T-helper 2 cell treated with Interferon-gamma antibody and Interleukin-4, amounts not matched to agents 5 μg/mL and 100 μg/mL, for 36 hours (primary cell): ENCODE measurements at regions not wholly inside any gene's neighbourhood (a gene's known extent, or its start where the extent isn't known, plus 50 kb on each side); places are given as distances from the start of the nearest gene placed in this dataset.

Experiments
- DNase-seq: peaks from one replicate; pipeline ENCODE4 v3.0.0; 2021; ENCODE audit warnings: low spot score
- H3K27ac Mint-ChIP-seq: one replicate; pipeline ENCODE4 v1.8.0; 2021; ENCODE audit warnings: mild to moderate bottlenecking, mixed read lengths
- H3K27me3 Mint-ChIP-seq: one replicate; pipeline ENCODE4 v1.8.0; 2021; ENCODE audit warnings: low read depth, mixed read lengths
- H3K36me3 Mint-ChIP-seq: one replicate; pipeline ENCODE4 v1.8.0; 2021; ENCODE audit warnings: low read depth, mixed read lengths
- H3K4me1 Mint-ChIP-seq: one replicate; pipeline ENCODE4 v1.8.0; 2021; ENCODE audit warnings: low read depth, mixed read lengths
- H3K4me3 Mint-ChIP-seq: one replicate; pipeline ENCODE4 v1.8.0; 2022; ENCODE audit warnings: mild to moderate bottlenecking, moderate library complexity, mixed read lengths
- H3K9me3 Mint-ChIP-seq: one replicate; pipeline ENCODE4 v1.8.0; 2021; ENCODE audit warnings: mixed read lengths

DNA sequence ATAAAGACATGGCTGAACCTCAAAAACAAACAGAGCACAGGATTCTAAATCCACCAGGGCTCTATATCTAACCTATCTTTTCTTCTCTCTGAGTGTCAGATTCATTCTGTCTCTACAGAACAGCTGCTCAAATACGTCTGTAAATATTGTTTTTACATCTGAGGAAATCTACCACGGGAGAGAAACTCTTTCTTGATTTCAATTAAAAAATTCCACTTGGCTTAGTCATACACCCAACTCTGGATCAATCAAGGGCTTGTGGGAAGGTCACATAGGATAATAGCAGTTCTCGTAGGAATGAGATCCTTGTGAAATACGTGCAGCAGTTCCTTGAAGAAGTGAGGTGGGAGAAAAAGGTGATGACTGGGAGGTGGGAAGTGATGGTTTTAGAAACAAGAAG lies 1355.7 kb upstream of the ADGRL2 start:
- Mint-ChIP-seq H3K9me3 (peaks cover 15% of the 10 kb centered on the region), H3K27me3 (no peaks in the 10 kb centered on the region), H3K4me1 (no peaks in the 10 kb centered on the region), H3K4me3 (no peak overlapping the region), H3K36me3 (no peaks in the 10 kb centered on the region), H3K27ac (no peak overlapping the region)
- DNase-seq: no peak

DNA sequence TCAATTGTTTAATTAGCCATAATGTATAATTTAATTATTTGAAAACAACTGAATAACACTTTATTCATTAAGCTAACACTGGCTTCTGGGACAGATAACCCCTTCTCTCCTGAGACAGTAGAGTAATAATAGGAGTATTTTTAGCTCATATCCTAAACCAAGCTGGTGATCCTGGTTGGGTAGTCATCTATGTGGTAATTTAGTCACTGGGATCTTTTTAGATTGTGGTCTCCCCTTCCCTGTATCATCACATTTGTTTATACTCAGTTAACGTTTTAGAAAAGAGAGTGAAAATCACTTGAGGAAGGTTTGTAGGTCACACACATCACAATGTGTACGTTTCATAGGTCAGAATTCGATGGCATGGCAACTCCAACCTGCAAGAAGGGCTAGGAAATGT lies 1356.6 kb upstream of the ADGRL2 start:
- Mint-ChIP-seq H3K4me1 (no peaks in the 10 kb centered on the region), H3K4me3 (no peak overlapping the region), H3K27ac (no peak overlapping the region), H3K9me3 (peaks cover 15% of the 10 kb centered on the region), H3K27me3 (no peaks in the 10 kb centered on the region), H3K36me3 (no peaks in the 10 kb centered on the region)
- DNase-seq: no peak

DNA sequence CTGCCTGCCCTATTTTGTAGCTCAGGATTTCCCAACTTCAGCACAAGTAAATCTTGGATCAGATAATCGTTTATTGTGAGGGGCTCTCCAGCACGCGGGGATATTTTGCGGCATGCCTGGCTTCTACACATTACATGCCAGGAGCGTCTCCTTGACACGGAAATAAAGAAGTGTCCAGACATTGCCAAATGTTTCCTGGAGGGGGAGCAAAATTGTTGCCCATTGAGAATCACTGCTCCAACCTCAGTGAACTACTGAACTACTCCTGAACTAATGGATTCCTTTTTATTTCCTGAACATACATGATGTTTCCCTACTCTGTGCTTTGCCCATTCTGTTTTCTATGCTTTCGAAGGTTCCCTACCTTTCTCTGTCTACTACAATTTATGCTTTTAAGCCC lies 1359.1 kb upstream of the ADGRL2 start:
- H3K27ac Mint-ChIP-seq: no peak overlapping the region
- no peak for DNase-seq
- H3K4me1 Mint-ChIP-seq: no peaks in the 10 kb centered on the region
- no peak overlapping the region for H3K4me3 Mint-ChIP-seq
- no peaks in the 10 kb centered on the region for H3K27me3 Mint-ChIP-seq
- H3K9me3 Mint-ChIP-seq: peaks cover 15% of the 10 kb centered on the region
- H3K36me3 Mint-ChIP-seq: no peaks in the 10 kb centered on the region

DNA sequence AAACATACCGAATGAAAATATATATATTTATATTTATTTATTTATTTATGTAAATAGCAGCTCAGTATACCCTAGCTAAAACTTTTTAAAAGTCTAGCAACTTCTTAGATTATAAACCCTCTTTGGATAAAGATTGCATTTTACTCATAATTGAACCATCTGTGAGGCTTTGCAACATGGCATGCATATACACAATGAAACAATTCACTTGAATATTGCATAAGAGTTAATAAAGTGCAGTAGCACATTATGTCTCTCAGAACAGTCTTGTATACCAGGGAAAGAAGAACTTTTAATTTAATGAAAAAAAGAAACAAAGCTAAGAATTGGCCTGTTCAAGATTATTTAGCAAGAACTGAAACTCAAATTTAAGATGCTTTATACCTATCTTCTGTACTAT lies 1363.9 kb upstream of the ADGRL2 start:
- H3K4me1 Mint-ChIP-seq: no peaks in the 10 kb centered on the region

DNA sequence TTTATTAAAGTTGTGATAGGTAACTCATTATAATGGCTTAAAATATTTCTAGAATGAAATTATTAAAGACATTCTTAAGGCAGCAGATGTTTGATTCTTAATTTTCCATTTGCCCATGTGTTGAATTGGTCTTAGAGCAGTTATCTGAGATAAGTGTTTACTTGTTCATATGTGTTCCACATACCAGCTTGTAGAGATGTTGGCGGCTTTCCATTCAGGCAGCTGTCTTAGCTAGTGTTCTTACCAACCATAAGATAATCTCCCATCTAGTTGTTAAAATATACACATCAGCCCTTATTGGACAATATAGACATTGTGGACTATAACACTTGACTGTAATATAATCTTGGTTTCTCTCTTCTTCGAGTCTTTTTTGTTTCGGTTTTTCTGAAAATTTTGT lies 1372.9 kb upstream of the ADGRL2 start:
- no peaks in the 10 kb centered on the region for H3K27me3 Mint-ChIP-seq
- DNase-seq: no peak
- H3K4me1 Mint-ChIP-seq: no peaks in the 10 kb centered on the region
- no peak overlapping the region for H3K27ac Mint-ChIP-seq
- no peak overlapping the region for H3K4me3 Mint-ChIP-seq
- H3K36me3 Mint-ChIP-seq: no peaks in the 10 kb centered on the region
- H3K9me3 Mint-ChIP-seq: peaks cover 33% of the 10 kb centered on the region

More for the DNA sequence above, 1363.9 kb upstream of the ADGRL2 start:
- Mint-ChIP-seq H3K9me3 (peaks cover 22% of the 10 kb centered on the region), H3K27me3 (no peaks in the 10 kb centered on the region), H3K4me3 (no peak overlapping the region), H3K36me3 (no peaks in the 10 kb centered on the region), H3K27ac (no peak overlapping the region)
- no peak for DNase-seq

DNA sequence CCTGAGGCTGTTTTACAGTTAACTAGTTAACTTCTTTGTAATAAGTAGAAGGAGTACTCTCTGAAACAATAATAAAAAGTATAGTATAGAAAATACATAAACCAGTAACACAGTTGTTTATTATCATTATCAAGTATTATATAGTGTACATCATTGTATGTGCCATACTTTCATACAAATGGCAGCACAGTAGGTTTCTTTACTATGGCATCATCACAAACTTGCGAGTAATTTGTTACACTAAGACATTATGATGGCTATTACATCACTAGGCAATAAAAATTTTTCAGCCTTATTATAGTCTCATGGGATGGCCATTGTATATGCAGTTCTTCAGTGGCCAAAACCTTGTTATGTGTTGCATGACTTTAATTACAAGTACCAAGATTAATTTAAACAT lies 1376.5 kb upstream of the ADGRL2 start:
- H3K27ac Mint-ChIP-seq: no peak overlapping the region
- H3K4me1 Mint-ChIP-seq: no peaks in the 10 kb centered on the region
- no peak overlapping the region for H3K4me3 Mint-ChIP-seq
- no peaks in the 10 kb centered on the region for H3K27me3 Mint-ChIP-seq
- no peak for DNase-seq
- H3K36me3 Mint-ChIP-seq: no peaks in the 10 kb centered on the region
- H3K9me3 Mint-ChIP-seq: peaks cover 5% of the 10 kb centered on the region

DNA sequence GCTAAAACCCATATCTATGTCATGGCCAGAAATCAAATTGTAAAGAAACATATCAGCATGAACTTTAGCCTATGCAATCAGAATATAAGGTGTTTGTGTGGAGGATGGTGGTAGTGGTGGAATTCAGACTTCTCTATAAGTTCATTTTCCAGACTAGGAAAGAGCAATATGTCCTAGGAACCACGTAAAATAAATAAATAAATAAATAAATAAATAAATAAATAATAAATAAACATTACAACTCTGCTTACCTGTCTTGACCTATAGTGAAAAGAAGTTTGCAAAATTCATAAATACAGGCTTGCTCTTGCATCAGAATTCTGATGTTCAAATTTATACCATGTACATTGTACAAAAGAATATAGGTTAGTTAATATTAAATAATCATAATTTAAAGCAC lies 1382.6 kb upstream of the ADGRL2 start:
- DNase-seq: no peak
- Mint-ChIP-seq H3K27ac (no peak overlapping the region), H3K9me3 (peaks cover 22% of the 10 kb centered on the region)

DNA sequence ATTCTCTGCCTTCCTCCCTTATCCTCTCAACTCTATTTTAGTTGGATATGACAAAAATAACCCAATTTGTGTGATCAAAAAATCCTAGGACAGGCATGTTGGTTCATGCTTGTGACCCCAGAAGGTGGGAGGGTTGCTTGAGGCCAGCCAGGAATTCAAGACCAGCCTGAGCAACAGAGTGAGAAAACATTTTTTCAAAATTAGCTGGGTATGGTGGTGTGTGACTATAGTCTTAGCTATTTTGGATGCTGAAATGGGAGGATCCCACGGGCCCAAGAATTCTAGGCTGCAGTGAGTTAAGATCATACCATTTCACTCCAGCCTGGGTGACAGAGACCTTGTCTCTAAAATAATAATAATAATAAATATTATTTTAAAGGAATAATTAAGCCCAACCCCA lies 1383.1 kb upstream of the ADGRL2 start:
- H3K27me3 Mint-ChIP-seq: no peaks in the 10 kb centered on the region
- no peak overlapping the region for H3K4me3 Mint-ChIP-seq
- no peaks in the 10 kb centered on the region for H3K36me3 Mint-ChIP-seq
- H3K4me1 Mint-ChIP-seq: no peaks in the 10 kb centered on the region
- H3K9me3 Mint-ChIP-seq: peaks cover 22% of the 10 kb centered on the region
- H3K27ac Mint-ChIP-seq: no peak overlapping the region
- no peak for DNase-seq

More for the DNA sequence above, 1382.6 kb upstream of the ADGRL2 start:
- Mint-ChIP-seq H3K4me3 (no peak overlapping the region), H3K4me1 (no peaks in the 10 kb centered on the region), H3K27me3 (no peaks in the 10 kb centered on the region), H3K36me3 (no peaks in the 10 kb centered on the region)

DNA sequence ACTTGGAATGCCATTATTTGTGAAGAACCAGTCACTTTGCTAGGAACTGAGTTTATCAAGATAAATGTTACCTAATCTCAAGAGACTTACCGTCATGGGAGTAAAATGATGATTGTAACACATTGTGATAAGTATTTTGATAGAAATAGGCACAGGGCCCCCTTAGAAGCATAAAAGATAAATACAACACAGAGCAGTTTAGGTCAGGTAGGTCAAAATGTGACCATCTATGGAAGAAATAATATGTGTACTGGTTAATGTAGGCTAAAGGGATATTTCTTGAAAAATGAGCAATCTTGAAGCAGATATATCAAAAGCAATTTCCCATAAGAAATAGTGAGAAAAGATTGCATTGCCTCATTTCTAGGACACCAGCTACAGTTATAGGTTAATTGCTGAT lies 1386.8 kb upstream of the ADGRL2 start:
- DNase-seq: no peak
- Mint-ChIP-seq H3K4me1 (no peaks in the 10 kb centered on the region), H3K36me3 (no peaks in the 10 kb centered on the region), H3K27me3 (no peaks in the 10 kb centered on the region), H3K27ac (no peak overlapping the region), H3K4me3 (no peak overlapping the region), H3K9me3 (peaks cover 37% of the 10 kb centered on the region)

DNA sequence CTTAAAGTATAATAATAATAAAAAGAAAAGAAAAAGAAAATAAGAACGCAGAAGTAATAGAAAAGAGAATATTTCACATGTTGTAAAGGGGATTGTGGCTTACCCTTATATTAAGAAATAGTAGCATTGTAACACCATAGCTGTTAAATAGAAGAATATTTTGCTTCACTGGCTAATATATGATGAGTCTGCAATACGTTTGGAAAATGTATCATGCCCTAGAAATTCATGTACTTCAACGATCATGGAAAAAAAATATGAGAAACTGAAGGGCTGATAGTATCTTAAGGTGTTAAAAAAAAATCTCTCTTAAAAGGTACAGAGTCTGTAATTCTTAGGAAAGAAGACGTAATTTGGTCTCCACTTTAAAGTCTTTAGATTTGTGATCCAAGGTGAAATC lies 1390.5 kb upstream of the ADGRL2 start:
- no peaks in the 10 kb centered on the region for H3K4me1 Mint-ChIP-seq

DNA sequence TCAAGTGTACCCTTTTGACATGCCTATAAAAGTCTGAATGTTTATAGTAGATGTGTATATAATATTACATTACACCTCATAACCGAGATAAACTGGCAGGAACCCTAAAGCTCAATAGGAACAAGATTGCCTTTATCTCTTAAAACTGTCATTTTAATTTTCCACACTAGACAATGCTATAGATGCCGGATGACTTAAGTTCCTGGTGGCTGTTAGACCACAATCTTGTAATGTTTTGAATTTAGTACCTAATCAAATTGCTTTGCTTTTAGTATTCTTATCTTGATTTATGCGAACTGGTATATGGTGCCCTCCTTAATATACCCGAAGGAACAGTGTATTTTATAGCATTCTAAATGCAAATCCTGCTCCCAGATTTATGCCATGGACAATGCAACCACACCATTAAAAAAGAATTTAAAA lies 1397.0 kb upstream of the ADGRL4 start:
- no peaks in the 10 kb centered on the region for H3K4me1 Mint-ChIP-seq
- H3K4me3 Mint-ChIP-seq: no peak overlapping the region
- H3K27me3 Mint-ChIP-seq: no peaks in the 10 kb centered on the region
- H3K36me3 Mint-ChIP-seq: no peaks in the 10 kb centered on the region
- H3K27ac Mint-ChIP-seq: no peak overlapping the region
- no peak for DNase-seq
- H3K9me3 Mint-ChIP-seq: peaks cover 11% of the 10 kb centered on the region

More for the DNA sequence above, 1390.5 kb upstream of the ADGRL2 start:
- H3K27me3 Mint-ChIP-seq: no peaks in the 10 kb centered on the region
- no peak overlapping the region for H3K27ac Mint-ChIP-seq
- H3K4me3 Mint-ChIP-seq: no peak overlapping the region
- no peaks in the 10 kb centered on the region for H3K36me3 Mint-ChIP-seq
- H3K9me3 Mint-ChIP-seq: peaks cover 28% of the 10 kb centered on the region
- no peak for DNase-seq

DNA sequence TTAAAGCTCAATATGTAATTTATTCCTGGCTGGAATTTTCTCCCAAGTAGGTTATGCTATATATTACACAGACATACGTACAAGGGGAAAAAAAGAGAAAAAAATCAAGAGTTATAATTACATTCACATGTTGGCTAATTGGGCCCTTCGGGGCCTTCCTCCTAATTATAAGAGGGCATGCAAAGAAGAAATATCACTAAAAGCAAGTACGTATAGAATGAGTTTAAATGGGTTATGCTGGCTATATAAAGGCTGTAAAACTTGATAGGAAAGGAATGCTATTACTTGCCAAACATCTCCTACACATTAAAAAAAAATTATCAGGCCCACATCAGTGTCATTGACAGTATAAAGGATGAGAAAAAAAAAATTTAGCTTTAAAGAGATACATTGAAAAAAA lies 1396.1 kb upstream of the ADGRL4 start:
- H3K36me3 Mint-ChIP-seq: no peaks in the 10 kb centered on the region
- no peak for DNase-seq
- peaks cover 11% of the 10 kb centered on the region for H3K9me3 Mint-ChIP-seq
- H3K27ac Mint-ChIP-seq: no peak overlapping the region
- no peaks in the 10 kb centered on the region for H3K4me1 Mint-ChIP-seq
- no peak overlapping the region for H3K4me3 Mint-ChIP-seq
- no peaks in the 10 kb centered on the region for H3K27me3 Mint-ChIP-seq

DNA sequence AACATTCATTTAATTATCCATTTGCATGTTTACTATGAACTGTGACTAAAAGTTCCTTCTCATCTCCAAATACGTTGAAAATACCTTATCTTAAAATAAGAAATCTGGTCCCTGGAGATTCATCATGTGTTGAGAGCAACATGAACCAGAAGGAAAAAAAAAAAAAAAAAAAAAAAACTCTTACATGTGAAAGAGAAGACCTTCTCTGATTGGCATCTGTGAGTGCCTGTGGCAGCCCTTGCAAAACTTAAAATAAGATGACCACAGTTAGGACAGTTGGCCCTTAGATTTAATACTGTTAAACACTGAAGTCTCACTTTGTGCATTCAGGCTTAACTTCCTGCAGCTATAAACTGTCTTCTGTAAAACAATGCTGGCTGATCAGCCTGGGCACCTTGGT lies 1395.2 kb upstream of the ADGRL4 start:
- no peak for DNase-seq
- Mint-ChIP-seq H3K36me3 (no peaks in the 10 kb centered on the region), H3K27me3 (no peaks in the 10 kb centered on the region), H3K27ac (no peak overlapping the region), H3K9me3 (peaks cover 11% of the 10 kb centered on the region), H3K4me3 (no peak overlapping the region), H3K4me1 (no peaks in the 10 kb centered on the region)

DNA sequence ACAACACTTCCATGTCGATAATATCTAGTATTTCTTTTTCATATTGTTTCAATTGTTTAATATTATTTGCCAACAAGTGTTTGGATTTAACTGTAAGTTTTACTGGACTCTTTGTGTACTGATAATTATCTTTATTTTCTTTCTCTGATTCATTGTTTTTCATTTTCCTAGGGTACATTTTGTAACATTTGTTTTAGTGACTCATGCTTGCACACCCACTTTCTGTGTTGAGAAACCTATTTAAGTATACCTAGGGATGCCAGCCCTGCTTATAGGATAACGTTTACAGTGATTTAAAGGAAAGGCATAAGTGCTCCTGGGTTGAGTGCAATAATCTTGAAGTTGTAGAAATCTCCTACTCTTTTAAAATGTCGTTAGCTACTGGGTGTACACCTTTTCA lies 1386.0 kb upstream of the ADGRL4 start:
- Mint-ChIP-seq H3K4me3 (no peak overlapping the region), H3K4me1 (no peaks in the 10 kb centered on the region), H3K27ac (no peak overlapping the region), H3K27me3 (no peaks in the 10 kb centered on the region), H3K36me3 (no peaks in the 10 kb centered on the region), H3K9me3 (peaks cover 12% of the 10 kb centered on the region)
- DNase-seq: no peak

DNA sequence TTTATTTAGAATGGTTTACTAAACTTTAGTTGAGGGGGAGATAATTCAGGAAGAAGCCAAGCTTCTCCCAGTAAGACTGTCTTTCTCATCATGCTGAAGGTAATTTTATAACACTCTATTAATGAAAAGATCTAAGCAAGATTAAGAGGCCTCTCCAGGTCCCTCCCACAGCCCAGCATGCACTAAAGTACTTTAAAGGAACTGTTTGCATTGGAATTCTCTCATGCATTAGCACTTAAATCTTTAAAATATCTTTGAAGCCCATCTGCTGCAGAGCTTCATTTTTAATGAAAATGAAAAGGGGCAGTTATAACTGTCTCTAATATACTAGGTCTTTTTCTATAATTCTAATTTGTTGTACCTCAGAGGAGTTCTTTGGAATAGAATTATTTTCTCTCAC lies 1379.1 kb upstream of the ADGRL4 start:
- Mint-ChIP-seq H3K9me3 (peaks cover 15% of the 10 kb centered on the region), H3K36me3 (no peaks in the 10 kb centered on the region), H3K27me3 (no peaks in the 10 kb centered on the region), H3K4me3 (no peak overlapping the region), H3K4me1 (no peaks in the 10 kb centered on the region), H3K27ac (no peak overlapping the region)
- no peak for DNase-seq
